NCI-H187 treated with DMSO at 0.1 percent for 48 hours (cell line): ENCODE measurements at regions not wholly inside any gene's neighbourhood (a gene's known extent, or its start where the extent isn't known, plus 50 kb on each side); places are given as distances from the start of the nearest gene placed in this dataset.

ENCODE experiments used
- DNase-seq: peaks from one replicate; lab custom pipeline; 2025; lab: John Stamatoyannopoulos, UW

GRCh38 chr13:58051396-58051795 lies 419.9 kb downstream of the PCDH17 start:
- no peak for DNase-seq

DNA sequence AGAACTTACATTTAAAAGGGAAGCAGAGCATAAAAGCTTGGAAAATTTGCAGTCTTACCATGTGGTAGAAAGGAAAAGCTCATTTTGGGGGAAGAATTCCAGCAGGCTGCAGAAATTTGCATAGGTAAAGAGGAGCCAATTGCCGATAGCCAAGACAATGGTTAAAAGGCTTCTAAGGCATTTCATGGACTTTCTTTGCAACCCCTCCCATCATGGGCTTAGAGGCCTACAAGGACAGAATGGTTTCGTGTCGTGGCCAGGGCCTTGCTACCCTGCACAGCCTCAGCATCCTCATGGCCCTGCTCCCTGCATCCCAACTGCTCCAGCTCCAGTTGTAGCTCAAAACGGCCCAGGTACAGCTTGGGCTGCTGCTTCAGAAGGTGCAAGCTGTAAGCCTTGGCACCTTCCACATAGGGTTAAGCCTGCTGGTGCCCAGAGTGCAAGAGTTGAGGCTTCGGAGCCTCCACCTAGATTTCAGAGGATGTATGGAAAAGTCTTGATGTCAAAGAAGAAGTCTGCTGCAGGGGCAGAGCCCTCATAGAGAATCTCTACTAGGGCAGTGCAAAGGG lies 420.3 kb downstream of the PCDH17 start:
- no peak for DNase-seq

- DNase-seq, result no peak
Observed at GRCh38 chr13:58056426-58056825, 424.9 kb downstream of the PCDH17 start.

- no peak for DNase-seq
Observed at GRCh38 chr13:58059624-58060023, 428.1 kb downstream of the PCDH17 start.

- DNase-seq, result no peak
Observed at GRCh38 chr13:58080806-58081205, 449.3 kb downstream of the PCDH17 start.

- no peak for DNase-seq
Observed at GRCh38 chr13:58081301-58081820, 449.8 kb downstream of the PCDH17 start.

GRCh38 chr13:58083064-58083463 lies 451.5 kb downstream of the PCDH17 start:
- peak; percentile 56 for DNase-seq

- no peak for DNase-seq
Observed at GRCh38 chr13:58085274-58085673, 453.7 kb downstream of the PCDH17 start.

GRCh38 chr13:58085819-58086218 lies 454.3 kb downstream of the PCDH17 start:
- no peak for DNase-seq

GRCh38 chr13:58087566-58087965 lies 456.0 kb downstream of the PCDH17 start:
- DNase-seq, result no peak

- DNase-seq, result no peak
Observed at GRCh38 chr13:58093394-58093793, 461.9 kb downstream of the PCDH17 start.

- no peak for DNase-seq
Observed at GRCh38 chr13:58097831-58098230, 466.3 kb downstream of the PCDH17 start.

GRCh38 chr13:58119351-58119750 lies 487.8 kb downstream of the PCDH17 start:
- no peak for DNase-seq

GRCh38 chr13:58119804-58120203 lies 488.3 kb downstream of the PCDH17 start:
- no peak for DNase-seq

DNA sequence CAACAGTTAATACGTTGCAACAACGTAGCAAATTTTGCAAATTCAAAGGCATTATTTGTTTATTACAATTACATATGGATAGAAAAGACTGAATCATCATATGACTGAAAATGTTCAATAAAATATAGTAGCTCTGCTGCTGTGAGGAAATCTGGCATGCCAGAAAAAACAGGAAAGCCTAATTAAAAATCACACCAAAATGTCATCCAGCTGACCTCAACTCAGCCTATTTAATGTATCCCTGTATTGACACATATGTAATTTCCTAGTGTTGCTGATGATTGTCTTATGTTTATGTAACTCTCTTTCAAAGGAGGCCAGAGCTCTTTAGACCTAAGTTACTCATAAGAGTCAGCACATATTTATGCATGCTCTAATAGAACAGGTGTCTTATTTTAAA lies 495.0 kb downstream of the PCDH17 start:
- no peak for DNase-seq

DNA sequence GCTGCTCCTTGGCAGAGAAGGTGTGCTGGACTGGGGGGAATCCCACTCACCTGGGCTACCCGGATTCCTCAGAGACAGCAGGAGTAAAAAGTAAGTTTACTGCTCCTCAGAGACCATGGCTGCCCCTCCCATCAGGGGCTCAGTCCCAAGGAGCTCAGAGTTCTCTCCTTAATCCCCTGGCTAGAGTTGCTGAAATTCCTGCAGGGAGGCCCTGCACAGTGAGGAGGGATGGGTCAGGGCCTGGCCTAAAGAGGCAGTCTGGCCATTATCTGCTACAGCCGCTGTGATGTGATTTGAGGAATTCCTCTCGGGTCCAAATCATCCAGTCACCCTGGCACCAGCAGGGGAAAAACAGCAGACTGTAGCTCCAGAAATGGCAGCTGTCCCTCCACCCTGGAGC lies 502.5 kb downstream of the PCDH17 start:
- DNase-seq, result no peak

GRCh38 chr13:58134525-58134924 lies 503.0 kb downstream of the PCDH17 start:
- DNase-seq, result no peak

GRCh38 chr13:58142952-58143351 lies 511.4 kb downstream of the PCDH17 start:
- no peak for DNase-seq

GRCh38 chr13:58144616-58145015 lies 513.1 kb downstream of the PCDH17 start:
- no peak for DNase-seq

GRCh38 chr13:58151452-58151851 lies 519.9 kb downstream of the PCDH17 start:
- no peak for DNase-seq

DNA sequence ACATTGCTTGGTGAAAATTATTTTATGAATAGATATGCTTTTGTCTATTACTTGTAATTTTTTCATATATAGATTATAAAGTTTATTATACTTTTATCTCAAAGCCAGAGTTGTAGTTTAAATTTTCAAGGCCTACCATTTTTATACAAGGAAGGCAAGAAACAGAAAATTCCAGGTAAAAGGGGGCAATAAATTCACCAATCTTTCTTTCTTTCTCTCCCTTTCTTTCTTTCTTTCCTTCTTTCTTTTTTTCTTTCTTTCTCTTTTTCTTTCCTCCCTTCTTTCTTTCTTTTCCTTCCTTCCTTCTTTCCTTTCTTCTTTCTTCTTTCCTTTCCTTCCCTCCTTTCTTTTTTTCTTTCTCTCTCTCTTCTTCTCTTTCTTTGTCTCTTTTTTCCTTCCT lies 529.4 kb downstream of the PCDH17 start:
- no peak for DNase-seq

GRCh38 chr13:58165617-58166016 lies 534.1 kb downstream of the PCDH17 start:
- DNase-seq, result no peak

- DNase-seq, result no peak
Observed at GRCh38 chr13:58181111-58181510, 549.6 kb downstream of the PCDH17 start.

- DNase-seq, result no peak
Observed at GRCh38 chr13:58187881-58188280, 556.3 kb downstream of the PCDH17 start.
